T-helper 9 cell (primary cell): ENCODE measurements at regions not wholly inside any gene's neighbourhood (a gene's known extent, or its start where the extent isn't known, plus 50 kb on each side); places are given as distances from the start of the nearest gene placed in this dataset.

Experiments used
- DNase-seq: peaks from one replicate; pipeline ENCODE4 v3.0.0-alpha.2; 2020

GRCh38 chr15:35596285-35596684 lies 50.3 kb upstream of the DPH6 start:
- DNase-seq: no peak

- no peak for DNase-seq
These were observed 56.9 kb upstream of the DPH6 start for GRCh38 chr15:35602836-35603235.

GRCh38 chr15:35603301-35603700 lies 57.3 kb upstream of the DPH6 start:
- DNase-seq: no peak

- DNase-seq: no peak
These were observed 57.9 kb upstream of the DPH6 start for GRCh38 chr15:35603856-35604255.

- DNase-seq: no peak
These were observed 59.9 kb upstream of the DPH6 start for GRCh38 chr15:35605764-35606449.

- no peak for DNase-seq
These were observed 60.5 kb upstream of the DPH6 start for GRCh38 chr15:35606450-35606779.

GRCh38 chr15:35616498-35617271 lies 70.7 kb upstream of the DPH6 start:
- no peak for DNase-seq

GRCh38 chr15:35618260-35619188 lies 72.6 kb upstream of the DPH6 start:
- DNase-seq: no peak

- DNase-seq: no peak
These were observed 76.8 kb upstream of the DPH6 start for GRCh38 chr15:35622641-35623340.

- DNase-seq: no peak
These were observed 78.9 kb upstream of the DPH6 start for GRCh38 chr15:35624881-35625280.

GRCh38 chr15:35626571-35627318 lies 80.8 kb upstream of the DPH6 start:
- no peak for DNase-seq

GRCh38 chr15:35627696-35628095 lies 81.7 kb upstream of the DPH6 start:
- DNase-seq: no peak

GRCh38 chr15:35629766-35630165 lies 83.8 kb upstream of the DPH6 start:
- DNase-seq: no peak

GRCh38 chr15:35630532-35630931 lies 84.6 kb upstream of the DPH6 start:
- DNase-seq: no peak

- DNase-seq: no peak
These were observed 85.0 kb upstream of the DPH6 start for GRCh38 chr15:35630985-35631384.

- no peak for DNase-seq
These were observed 87.7 kb upstream of the DPH6 start for GRCh38 chr15:35633677-35634076.

- no peak for DNase-seq
These were observed 100.8 kb upstream of the DPH6 start for GRCh38 chr15:35646790-35647189.

- DNase-seq: no peak
These were observed 101.3 kb upstream of the DPH6 start for GRCh38 chr15:35647303-35647702.

GRCh38 chr15:35648941-35649340 lies 103.0 kb upstream of the DPH6 start:
- no peak for DNase-seq

- DNase-seq: no peak
These were observed 103.6 kb upstream of the DPH6 start for GRCh38 chr15:35649575-35649974.

- no peak for DNase-seq
These were observed 108.4 kb upstream of the DPH6 start for GRCh38 chr15:35654332-35654731.

GRCh38 chr15:35657679-35658311 lies 111.8 kb upstream of the DPH6 start:
- DNase-seq: no peak
